Superior temporal gyrus (tissue), 1 donor: ENCODE measurements at regions not wholly inside any gene's neighbourhood (a gene's known extent, or its start where the extent isn't known, plus 50 kb on each side); places are given as distances from the start of the nearest gene placed in this dataset.

Source experiments
- DNase-seq: peaks from one replicate; pipeline ENCODE4 v3.0.0-alpha.2; 2016; ENCODE audit errors: extremely low spot score

DNA sequence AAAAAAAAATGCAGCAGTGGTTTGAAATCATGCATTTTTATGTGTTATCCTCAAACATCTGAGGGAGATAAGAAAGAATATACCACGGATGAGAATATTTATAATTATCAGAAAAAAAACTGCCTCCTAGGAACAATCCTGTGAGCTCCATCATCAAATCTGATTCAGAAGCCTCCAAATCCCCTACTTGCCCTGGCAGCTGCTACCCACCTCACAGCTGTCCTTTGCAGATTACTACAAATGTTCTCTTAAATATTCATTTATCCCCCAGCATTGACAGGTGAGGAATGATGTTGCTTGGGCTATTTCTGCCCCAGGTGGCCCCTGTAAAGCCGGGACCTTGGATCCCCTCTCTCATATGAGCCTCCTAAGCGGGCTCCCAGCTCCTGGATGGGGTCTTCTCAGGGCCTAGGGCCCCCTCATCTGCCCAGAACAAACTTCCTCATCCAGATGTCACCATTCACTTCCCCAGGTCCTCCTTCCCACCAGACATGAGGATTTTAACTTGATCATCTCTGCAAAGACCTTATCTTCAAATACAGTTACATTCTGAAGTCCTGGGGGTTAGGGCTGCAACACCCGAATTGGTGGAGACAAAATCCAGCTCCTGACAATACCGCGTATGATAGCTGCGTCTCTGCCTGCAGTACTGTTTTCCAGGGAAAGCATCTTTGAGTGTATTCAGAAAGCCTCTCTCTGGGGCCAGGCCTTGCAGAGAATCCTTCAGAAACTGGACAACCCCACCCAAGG is 81.9 kb upstream of the INSIG1 start:
- no peak for DNase-seq

DNA sequence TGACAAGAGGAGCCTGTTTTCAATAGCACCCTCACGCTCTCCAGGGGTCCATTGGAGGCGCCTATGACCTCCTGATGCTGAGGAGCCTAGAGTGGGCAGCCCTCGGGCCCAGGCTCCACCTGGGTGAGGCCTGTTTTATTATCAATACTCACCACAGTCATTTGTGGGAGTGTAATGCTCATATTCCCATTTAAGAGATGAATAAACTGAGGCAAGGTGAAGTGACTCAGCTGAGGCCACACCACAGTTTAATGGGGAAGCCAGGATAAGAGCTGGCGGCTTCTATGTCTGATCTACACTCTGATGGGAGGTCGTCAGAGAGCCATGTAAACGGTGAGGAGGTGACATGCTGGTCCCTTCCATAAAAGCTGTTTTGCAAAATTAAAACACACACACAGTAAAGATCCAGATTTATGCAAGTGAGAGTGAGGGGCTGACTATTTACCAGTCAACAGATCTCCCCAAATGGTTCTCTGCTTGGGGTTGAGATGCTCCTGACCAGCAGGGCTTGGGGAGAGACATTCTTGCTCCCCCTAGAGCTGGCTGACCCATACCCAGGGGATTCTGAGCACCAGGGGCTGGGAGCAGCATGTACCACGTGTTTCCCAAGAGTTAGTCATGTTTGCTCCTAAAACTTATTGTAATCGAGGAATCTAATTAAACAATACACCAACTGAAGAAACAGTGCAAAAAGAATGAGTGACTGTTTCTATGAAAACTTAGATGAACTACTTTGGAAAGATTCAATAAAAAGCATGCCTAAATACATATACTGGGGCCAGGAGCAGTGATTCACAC is 81.0 kb upstream of the INSIG1 start:
- no peak for DNase-seq

GRCh38 chr7:155217634-155218033 is 80.0 kb upstream of the INSIG1 start:
- DNase-seq: no peak

- DNase-seq: no peak
These were observed 79.2 kb upstream of the INSIG1 start for GRCh38 chr7:155218276-155219153.

DNA sequence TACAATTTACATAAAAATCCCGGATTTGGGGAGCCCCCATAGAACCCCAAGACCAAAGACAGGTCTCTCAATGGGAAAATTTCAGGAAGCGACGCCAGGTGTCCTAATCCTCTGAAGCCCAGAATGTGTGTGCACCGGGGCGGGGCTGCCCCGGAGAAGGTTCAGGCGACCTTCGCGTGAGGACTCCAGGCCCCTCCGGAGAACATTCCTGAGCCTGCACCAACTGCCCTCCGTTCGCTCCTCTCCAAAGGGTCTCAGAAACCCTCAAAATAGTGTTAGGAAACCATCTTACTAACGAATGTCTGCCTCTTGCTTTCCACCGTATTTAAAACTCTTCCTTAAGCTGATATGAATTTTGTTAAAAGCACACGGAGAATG is 78.5 kb upstream of the INSIG1 start:
- no peak for DNase-seq

DNA sequence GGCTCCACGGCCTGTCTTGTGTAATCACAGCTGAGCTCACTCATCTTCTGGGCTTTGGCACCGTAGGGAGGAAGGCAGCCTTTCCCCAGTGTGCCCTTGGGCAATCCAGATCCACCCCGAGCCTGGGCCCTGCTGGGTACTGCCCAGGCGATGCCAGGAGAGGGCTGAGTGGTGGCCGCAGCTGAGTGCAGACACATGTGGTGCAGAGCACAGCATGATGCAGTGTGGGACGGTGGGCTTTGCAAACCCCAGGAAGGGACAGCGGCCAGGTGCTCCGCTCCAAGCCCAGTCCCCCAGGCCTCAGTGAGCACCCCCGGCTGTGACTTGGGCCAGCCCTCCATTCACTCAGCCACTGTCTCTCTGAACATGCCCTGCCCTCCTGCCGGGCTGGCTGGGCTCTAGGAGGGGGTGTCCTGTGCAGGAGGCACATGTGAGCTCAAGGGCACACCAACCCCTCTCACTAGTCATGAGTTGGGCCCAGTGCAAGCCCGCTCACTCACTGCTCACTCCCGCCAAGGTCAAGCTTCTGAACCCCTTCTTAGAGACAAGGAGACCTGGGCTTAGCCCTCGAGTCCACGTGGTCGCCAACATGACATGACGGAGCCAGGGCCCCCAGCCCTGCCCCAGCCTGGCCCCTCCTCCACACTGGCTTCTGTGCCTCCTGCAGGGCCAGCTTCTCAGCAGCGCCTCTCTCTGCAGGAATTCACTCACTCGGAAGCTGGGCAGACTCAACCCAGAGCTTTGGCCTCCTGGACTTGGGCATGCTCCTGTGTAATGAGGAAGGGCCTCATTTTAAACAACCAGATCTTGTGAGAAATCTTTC is 77.5 kb upstream of the INSIG1 start:
- no peak for DNase-seq

- no peak for DNase-seq
These were observed 76.8 kb upstream of the INSIG1 start for GRCh38 chr7:155220903-155221302.

GRCh38 chr7:155221547-155221946 is 76.1 kb upstream of the INSIG1 start:
- DNase-seq: no peak

DNA sequence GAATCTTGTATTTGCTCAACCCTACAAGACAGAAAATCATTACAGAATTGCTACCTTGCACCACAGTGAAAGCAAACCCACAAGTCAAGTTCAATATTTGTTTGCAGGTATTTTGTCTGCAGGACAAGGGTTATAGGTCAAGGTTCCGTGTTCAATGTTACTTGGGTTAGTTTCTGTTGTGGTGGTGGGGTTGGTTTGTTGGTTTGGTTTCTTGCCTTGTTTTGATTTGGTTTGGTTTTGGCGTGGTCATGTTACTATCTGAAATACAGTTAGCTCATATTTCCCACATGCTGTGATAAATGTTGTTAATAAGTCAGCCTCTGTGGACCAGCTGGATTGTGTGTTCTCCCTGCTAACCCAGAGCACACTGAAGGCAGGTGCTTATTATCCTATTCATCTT is 75.6 kb upstream of the INSIG1 start:
- DNase-seq: no peak

GRCh38 chr7:155222573-155222972 is 75.1 kb upstream of the INSIG1 start:
- DNase-seq: no peak

GRCh38 chr7:155223021-155223420 is 74.7 kb upstream of the INSIG1 start:
- DNase-seq: no peak

DNA sequence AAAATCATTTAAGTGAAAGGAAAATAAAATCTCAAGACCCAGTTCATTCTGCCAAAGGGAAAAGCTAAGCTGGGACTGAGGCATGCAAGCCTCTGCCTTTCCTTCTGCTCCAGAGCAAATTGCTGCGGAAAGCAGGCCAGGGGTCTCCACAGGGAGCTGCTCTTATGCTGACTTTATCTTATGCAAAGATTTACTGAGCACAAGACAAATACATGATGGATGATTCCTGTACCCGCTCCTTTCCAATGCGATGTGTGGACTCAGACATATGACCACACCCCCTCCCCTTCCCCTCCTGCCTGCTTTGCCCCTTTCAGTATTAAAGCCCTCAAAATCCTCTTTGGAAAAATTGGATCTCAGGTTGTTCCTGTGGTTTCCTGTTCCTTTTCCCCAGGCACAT is 74.2 kb upstream of the INSIG1 start:
- DNase-seq: no peak

DNA sequence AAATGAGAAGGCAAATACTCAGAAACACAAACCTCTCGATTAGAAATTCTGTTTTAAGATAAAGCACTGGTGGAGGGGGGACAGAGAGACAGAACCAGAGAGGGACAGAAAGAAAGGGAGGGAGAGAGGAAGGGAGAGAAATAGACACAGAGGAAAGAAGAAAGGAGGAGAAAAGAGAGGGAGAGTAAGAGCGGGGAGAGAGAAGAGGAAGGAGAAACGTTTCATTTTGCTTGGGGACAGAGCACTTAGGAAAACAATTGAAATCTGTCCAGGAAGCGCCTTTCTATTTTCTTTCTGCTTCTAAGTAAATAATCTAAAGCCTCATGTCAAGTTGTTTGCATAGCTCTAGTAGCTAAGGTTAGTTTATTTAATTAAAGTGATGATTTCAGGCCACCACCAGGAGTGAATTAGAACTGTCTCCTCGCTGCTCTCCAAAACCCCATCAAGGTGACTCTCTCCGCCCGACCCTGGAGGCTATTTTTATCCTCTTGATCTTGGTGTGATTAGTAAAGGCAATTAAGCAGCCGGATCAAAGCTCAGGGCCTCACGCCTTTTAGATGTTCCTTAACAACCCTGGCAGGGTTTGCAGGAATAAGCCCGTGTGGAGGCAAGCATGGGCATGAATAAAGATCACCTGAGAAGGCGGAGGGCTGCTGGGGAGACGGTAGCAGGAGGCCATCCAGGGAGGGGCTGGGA is 73.4 kb upstream of the INSIG1 start:
- no peak for DNase-seq

- no peak for DNase-seq
These were observed 72.6 kb upstream of the INSIG1 start for GRCh38 chr7:155225095-155225494.

DNA sequence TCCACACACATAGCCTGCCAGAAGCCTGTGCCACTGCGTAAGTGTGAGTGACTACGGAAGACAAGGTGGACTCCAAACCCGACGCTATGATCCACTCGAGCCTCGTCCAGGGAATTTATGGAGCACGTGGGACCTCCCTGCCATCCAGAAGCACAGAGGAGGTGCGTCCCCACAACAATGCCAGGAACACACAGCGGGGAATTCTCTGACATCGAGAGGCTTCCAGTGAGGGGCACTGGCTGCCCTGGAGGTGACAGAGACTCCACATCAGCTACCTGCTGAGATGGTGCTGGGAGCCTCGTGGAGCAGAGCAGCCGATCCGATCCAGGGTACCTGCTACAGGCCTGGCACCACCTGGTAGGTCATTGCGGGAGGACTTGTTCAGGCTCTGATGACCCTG is 72.2 kb upstream of the INSIG1 start:
- DNase-seq: no peak

GRCh38 chr7:155226261-155227003 is 71.2 kb upstream of the INSIG1 start:
- no peak for DNase-seq

- DNase-seq: no peak
These were observed 70.5 kb upstream of the INSIG1 start for GRCh38 chr7:155227004-155227787.

- no peak for DNase-seq
These were observed 69.8 kb upstream of the INSIG1 start for GRCh38 chr7:155227788-155228458.

DNA sequence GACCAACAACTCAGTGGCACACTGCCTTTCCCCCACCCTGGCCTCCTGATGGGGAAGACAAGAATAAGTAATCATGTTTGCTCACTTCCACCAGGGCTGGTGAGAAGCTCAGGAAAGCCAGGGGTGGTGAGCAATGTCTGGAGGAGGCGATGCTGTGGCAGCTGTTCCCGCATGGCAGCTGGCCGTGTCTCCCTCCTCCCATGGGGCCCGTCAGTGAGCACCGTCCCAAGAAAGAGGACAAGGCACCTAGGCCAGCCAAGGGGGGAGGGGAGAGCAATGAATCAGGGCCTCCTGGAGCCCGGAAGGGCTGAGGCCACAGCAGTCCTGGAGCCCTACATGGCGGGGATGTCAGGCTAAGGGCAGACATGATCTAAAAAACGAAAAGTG is 69.2 kb upstream of the INSIG1 start:
- DNase-seq: no peak
